Tibial artery (tissue), 4 donors: ENCODE measurements at regions not wholly inside any gene's neighbourhood (a gene's known extent, or its start where the extent isn't known, plus 50 kb on each side); places are given as distances from the start of the nearest gene placed in this dataset.

Experiments used
- DNase-seq, 2 donors: peaks; one replicate each; pipeline ENCODE4 v3.0.0-alpha.2; 2019
- H3K27ac ChIP-seq, 2 donors: fragments of 200-600 bp; sonication (generic) in 1 of 2; 1 replicate in 1 of 2; 2 replicates in 1 of 2; pipeline ENCODE4 v1.5.1; 2018 to 2019; ENCODE audit warnings: mild to moderate bottlenecking in 1 of 2
- H3K27me3 ChIP-seq, 2 donors: fragments of 200-600 bp; sonication (generic) in 1 of 2; one replicate each; pipeline versions ENCODE4 v1.5.1 to v1.6.0; 2016 to 2019
- H3K36me3 ChIP-seq, 3 donors: fragments of 200-600 bp; sonication (generic) in 2 of 3; one replicate each; pipeline ENCODE4 v1.5.1; 2016 to 2019; ENCODE audit warnings: mild to moderate bottlenecking in 2 of 3
- H3K4me1 ChIP-seq, 4 donors: fragments of 200-600 bp; sonication (generic) in 2 of 4; 1 replicate in 3 of 4; 2 replicates in 1 of 4; pipeline ENCODE4 v1.5.1; 2016 to 2019
- H3K4me3 ChIP-seq, 2 donors: fragments of 200-600 bp; sonication (generic) in 1 of 2; 1 replicate in 1 of 2; 2 replicates in 1 of 2; pipeline ENCODE4 v1.5.1; 2018 to 2019; ENCODE audit warnings: mild to moderate bottlenecking in 2 of 2
- H3K9me3 ChIP-seq, 3 donors: fragments of 200-600 bp; sonication (generic) in 1 of 3; one replicate each; pipeline ENCODE4 v1.5.1; 2016 to 2019
- intact Hi-C: fragments of 100-400 bp; cut with DNase I; formaldehyde crosslinking; loops from one replicate; pipeline ENCODE4 v1.15.0; 2023; ENCODE audit warnings: low total_unique reads
- TF ChIP-seq, protein P1 (sequence below), 2 experiments: fragments of 200-600 bp in 1 of 2; fragments of 450-650 bp in 1 of 2; IDR thresholded peaks; one replicate each; pipeline ENCODE4 v1.5.1; 2017 to 2019; ENCODE audit warnings: antibody characterized with exemption in 2 of 2, mild to moderate bottlenecking in 1 of 2, moderate library complexity in 1 of 2

DNA sequence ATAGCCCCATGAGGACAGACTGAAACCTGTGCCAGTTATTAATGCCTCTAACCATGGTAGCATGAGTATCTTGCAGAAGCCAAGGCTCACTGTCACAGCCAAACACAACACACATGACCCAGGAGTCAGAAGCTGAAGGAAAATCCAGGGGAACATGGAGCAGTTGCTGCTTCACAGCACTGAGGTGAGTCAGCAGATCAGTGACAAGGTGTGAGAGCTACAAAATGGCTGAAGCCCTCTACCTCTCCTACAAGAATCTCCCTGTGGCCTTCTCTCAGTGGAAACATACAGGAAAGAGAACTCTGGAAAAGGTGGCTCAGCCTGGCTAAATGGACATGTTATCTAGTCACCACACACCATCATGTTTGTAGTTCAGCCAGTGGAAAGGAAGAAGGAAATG, 93.5 kb downstream of the NAB1 start:
- no peak overlapping the region for H3K27ac ChIP-seq
- no peaks in the 10 kb centered on the region for H3K36me3 ChIP-seq
- intact Hi-C loops: no loop called here
- H3K4me3 ChIP-seq: no peak overlapping the region
- H3K4me1 ChIP-seq: no peaks in the 10 kb centered on the region
- no peaks in the 10 kb centered on the region for H3K27me3 ChIP-seq
- no peak for DNase-seq
- H3K9me3 ChIP-seq: no peaks in the 10 kb centered on the region
- TF ChIP-seq, protein P1, sequence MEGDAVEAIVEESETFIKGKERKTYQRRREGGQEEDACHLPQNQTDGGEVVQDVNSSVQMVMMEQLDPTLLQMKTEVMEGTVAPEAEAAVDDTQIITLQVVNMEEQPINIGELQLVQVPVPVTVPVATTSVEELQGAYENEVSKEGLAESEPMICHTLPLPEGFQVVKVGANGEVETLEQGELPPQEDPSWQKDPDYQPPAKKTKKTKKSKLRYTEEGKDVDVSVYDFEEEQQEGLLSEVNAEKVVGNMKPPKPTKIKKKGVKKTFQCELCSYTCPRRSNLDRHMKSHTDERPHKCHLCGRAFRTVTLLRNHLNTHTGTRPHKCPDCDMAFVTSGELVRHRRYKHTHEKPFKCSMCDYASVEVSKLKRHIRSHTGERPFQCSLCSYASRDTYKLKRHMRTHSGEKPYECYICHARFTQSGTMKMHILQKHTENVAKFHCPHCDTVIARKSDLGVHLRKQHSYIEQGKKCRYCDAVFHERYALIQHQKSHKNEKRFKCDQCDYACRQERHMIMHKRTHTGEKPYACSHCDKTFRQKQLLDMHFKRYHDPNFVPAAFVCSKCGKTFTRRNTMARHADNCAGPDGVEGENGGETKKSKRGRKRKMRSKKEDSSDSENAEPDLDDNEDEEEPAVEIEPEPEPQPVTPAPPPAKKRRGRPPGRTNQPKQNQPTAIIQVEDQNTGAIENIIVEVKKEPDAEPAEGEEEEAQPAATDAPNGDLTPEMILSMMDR (IDR thresholded peaks at IDR 0.05): no peak

DNA sequence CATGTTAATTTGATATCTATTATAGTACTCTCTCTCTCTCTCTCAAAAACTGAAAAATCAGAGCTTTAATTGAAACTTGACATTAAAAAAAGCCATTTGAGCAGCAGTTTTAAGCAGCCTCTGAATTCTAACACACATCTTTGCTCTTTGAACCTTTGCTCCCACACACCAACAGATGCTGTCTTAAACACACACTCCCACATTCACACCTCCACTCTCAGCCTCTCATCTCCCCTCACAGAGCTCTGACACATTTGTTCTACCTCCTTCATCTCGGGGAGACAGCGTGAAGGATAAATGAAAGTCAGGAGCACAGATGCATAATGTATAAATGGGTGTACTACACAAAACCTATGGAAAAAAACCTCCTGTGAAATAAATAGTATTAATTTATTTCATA, 95.2 kb downstream of the NAB1 start:
- Histone ChIP-seq H3K4me1 (no peaks in the 10 kb centered on the region), H3K36me3 (no peaks in the 10 kb centered on the region), H3K4me3 (no peak overlapping the region), H3K27ac (no peak overlapping the region), H3K9me3 (no peaks in the 10 kb centered on the region), H3K27me3 (no peaks in the 10 kb centered on the region)
- no peak for DNase-seq
- intact Hi-C loops: no loop called here
- TF ChIP-seq, protein P1 (IDR thresholded peaks at IDR 0.05): no peak

DNA sequence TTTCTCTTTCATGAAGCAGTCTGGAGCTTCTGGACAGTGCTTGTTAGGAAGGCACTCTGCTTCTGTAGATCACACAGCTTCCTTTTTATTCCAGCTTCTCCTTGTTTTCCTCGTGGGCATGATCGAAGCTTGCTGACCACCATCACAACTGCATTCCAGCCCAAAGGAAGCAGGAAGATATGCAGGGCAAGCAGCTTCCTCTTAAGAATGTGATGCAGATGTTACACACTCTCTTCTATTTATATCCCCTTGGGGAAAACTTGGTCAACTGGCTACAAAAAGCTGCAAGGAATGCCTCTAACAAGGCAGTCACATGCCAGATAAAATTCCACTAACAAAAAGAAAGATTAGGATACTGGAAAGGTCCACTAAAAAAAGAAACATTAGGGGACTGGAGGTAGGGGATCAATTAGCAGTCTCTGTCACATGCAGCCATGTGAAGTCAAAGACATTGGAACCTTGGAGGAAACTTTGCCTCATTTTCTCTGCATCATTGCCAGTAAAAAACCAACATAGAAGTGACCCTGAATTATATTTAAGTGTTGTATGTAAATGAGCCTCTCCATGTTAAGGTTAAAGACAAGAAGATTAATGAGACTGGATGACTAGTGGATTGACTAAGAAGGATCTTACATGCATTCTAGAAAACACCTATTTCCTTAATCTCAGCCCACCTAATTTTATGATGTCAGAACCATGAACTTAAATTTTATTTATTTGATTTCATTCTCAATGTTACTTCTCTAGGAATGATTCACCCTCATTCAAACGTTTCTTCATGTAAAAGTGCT, 98.3 kb downstream of the NAB1 start:
- DNase-seq: no peak
- Histone ChIP-seq H3K4me3 (no peak overlapping the region), H3K4me1 (no peaks in the 10 kb centered on the region), H3K9me3 (no peaks in the 10 kb centered on the region), H3K27ac (no peak overlapping the region), H3K27me3 (no peaks in the 10 kb centered on the region), H3K36me3 (no peaks in the 10 kb centered on the region)
- TF ChIP-seq, protein P1 (IDR thresholded peaks at IDR 0.05): no peak
- intact Hi-C loops: no loop called here

DNA sequence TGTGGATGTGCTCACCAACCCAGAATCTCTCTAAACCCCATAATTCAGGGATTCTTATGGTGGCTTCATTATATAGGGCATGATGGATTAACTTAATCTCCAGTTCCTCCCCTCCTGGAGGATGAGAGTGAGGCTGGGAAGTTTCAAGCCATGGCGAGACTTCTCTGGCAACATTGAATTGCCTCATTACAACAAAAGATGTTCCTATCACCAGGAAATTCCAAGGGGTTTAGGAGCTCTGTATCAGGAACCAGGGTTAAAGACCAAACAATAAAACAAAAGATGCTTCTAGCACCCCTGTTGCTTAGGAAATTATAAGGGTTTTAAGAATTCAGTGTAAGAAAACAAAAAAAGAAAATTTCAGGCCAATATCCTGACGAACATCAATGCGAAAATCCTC, 100.1 kb downstream of the NAB1 start:
- Histone ChIP-seq H3K4me3 (no peak overlapping the region), H3K4me1 (no peaks in the 10 kb centered on the region), H3K9me3 (no peaks in the 10 kb centered on the region), H3K36me3 (no peaks in the 10 kb centered on the region), H3K27ac (no peak overlapping the region), H3K27me3 (no peaks in the 10 kb centered on the region)
- DNase-seq: no peak
- intact Hi-C loops: no loop called here
- TF ChIP-seq, protein P1 (IDR thresholded peaks at IDR 0.05): no peak

DNA sequence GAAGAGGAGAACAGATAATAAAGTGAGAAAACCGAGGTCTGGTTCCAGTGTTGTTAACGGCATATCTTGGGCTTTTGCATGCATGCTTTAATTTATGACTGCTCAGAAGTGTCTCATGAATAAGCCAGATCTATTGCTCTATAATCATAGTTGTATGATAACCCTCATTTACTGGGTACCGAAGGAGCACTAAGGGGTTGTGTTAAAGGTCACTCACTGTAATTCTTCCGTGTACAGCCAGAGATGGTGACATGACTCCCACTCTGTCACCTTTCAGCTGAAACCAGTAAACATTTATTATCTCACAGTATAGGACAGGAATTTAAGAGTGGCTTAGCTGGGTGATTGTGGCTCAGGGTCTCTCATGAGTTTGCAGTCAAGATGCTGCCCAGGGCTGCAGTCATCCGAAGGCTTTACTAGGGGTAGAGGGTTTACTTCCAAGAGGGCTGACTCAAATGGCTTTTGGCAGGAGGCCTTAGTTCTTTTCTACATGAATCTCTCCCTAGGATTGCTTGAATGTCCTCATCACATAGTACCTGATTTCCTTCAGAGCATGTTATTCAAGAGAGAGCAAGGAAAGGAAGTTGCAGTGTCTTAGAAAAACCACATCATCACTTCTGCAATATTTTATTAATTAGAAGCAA, 107.0 kb downstream of the NAB1 start:
- Histone ChIP-seq H3K27ac (no peak overlapping the region), H3K27me3 (no peaks in the 10 kb centered on the region), H3K36me3 (no peaks in the 10 kb centered on the region), H3K9me3 (no peaks in the 10 kb centered on the region), H3K4me3 (no peak overlapping the region), H3K4me1 (no peaks in the 10 kb centered on the region)
- TF ChIP-seq, protein P1 (IDR thresholded peaks at IDR 0.05): no peak
- no peak for DNase-seq
- intact Hi-C loops: no loop called here
